Choroid plexus epithelial cell (primary cell): ENCODE measurements at regions not wholly inside any gene's neighbourhood (a gene's known extent, or its start where the extent isn't known, plus 50 kb on each side); places are given as distances from the start of the nearest gene placed in this dataset.
"Not testable (repeated sequence)": the region's sequence is repeated elsewhere in the genome, so short reads cannot be mapped to it uniquely, and the experiment has no call there.

Source experiments
- DNase-seq: peaks from one replicate; pipeline ENCODE4 v3.0.0-alpha.2; 2010; ENCODE audit warnings: low read depth
- H3K4me3 ChIP-seq: 2 replicates; pipeline ENCODE4 v1.5.1; 2011; ENCODE audit warnings: low read depth, mild to moderate bottlenecking, control low read depth, low read length, moderate library complexity
- CTCF ChIP-seq: conservative IDR thresholded peaks from 2 replicates; pipeline ENCODE4 v1.5.1; 2011; ENCODE audit warnings: low read depth, mild to moderate bottlenecking, control low read depth, inconsistent platforms, low read length, moderate library complexity

GRCh38 chr4:187908731-187909130 lies 86.8 kb upstream of the ZFP42 start:
- no peak overlapping the region for H3K4me3 ChIP-seq
- TF ChIP-seq CTCF = no peak
- no peak for DNase-seq

GRCh38 chr4:187910741-187911140 lies 84.8 kb upstream of the ZFP42 start:
- H3K4me3 ChIP-seq = no peak overlapping the region
- DNase-seq = no peak
- TF ChIP-seq CTCF = no peak

- not testable (repeated sequence) for H3K4me3 ChIP-seq, DNase-seq
Observed at GRCh38 chr4:187915406-187915805, 80.2 kb upstream of the ZFP42 start.

- H3K4me3 ChIP-seq = no peak overlapping the region
- TF ChIP-seq CTCF = no peak
Observed at GRCh38 chr4:187919966-187920365, 75.6 kb upstream of the ZFP42 start.

GRCh38 chr4:187921946-187922623 lies 73.5 kb upstream of the ZFP42 start:
- DNase-seq = no peak
- no peak for TF ChIP-seq CTCF

More at GRCh38 chr4:187919966-187920365, 75.6 kb upstream of the ZFP42 start:
- DNase-seq = no peak

GRCh38 chr4:187929024-187929423 lies 66.5 kb upstream of the ZFP42 start:
- DNase-seq = no peak
- no peak overlapping the region for H3K4me3 ChIP-seq
- TF ChIP-seq CTCF = no peak

More at GRCh38 chr4:187921946-187922623, 73.5 kb upstream of the ZFP42 start:
- H3K4me3 ChIP-seq = no peak overlapping the region

- H3K4me3 ChIP-seq = no peak overlapping the region
- DNase-seq = no peak
- TF ChIP-seq CTCF = no peak
Observed at GRCh38 chr4:187934766-187935165, 60.8 kb upstream of the ZFP42 start.
